A673 (cell line): ENCODE measurements at regions not wholly inside any gene's neighbourhood (a gene's known extent, or its start where the extent isn't known, plus 50 kb on each side); places are given as distances from the start of the nearest gene placed in this dataset.
"Not testable (repeated sequence)": the region's sequence is repeated elsewhere in the genome, so short reads cannot be mapped to it uniquely, and the experiment has no call there.

Experiments
- BruUV-seq: library from RNA; stranded (reverse); fragments of 400-500 nt; replicated peaks from 2 replicates; lab custom pipeline; 2021; lab: Mats Ljungman, UMichigan
- CTCF ChIA-PET: fragments of 300-600 bp; sonication (Branson Sonifier 250); formaldehyde crosslinking; loops from one replicate; lab custom pipeline; 2022; ENCODE audit warnings: antibody characterized with exemption; lab: Charles Lee
- POLR2A ChIA-PET: fragments of 300-600 bp; sonication (Branson Sonifier 250); formaldehyde crosslinking; loops from one replicate; lab custom pipeline; 2022; ENCODE audit warnings: antibody characterized with exemption; ENCODE audit not compliant: low non-redundant PET; lab: Charles Lee
- DNase-seq: peaks from one replicate; pipeline ENCODE4 v3.0.0-alpha.2; 2015; ENCODE audit warnings: low spot score
- H3K27ac ChIP-seq: fragments of 200-600 bp; sonication (generic); 2 replicates; pipeline ENCODE4 v1.5.1; 2016; ENCODE audit warnings: mixed run types, low read depth, mild to moderate bottlenecking, mixed read lengths, antibody characterized with exemption, low read length; ENCODE audit not compliant: poor library complexity, severe bottlenecking
- H3K27me3 ChIP-seq: fragments of 200-600 bp; sonication (generic); replicated peaks from 2 replicates; pipeline ENCODE4 v1.6.1; 2017; ENCODE audit warnings: mixed run types, low read depth, mild to moderate bottlenecking, mixed read lengths, antibody characterized with exemption, low read length; ENCODE audit not compliant: insufficient read depth, poor library complexity
- H3K36me3 ChIP-seq: fragments of 200-600 bp; sonication (generic); 2 replicates; pipeline ENCODE4 v1.6.1; 2016; ENCODE audit warnings: mixed run types, mild to moderate bottlenecking, mixed read lengths, antibody characterized with exemption, low read length; ENCODE audit not compliant: insufficient read depth, poor library complexity, severe bottlenecking
- H3K4me1 ChIP-seq: fragments of 200-600 bp; sonication (generic); 2 replicates; pipeline ENCODE4 v1.6.1; 2017; ENCODE audit warnings: mixed run types, mild to moderate bottlenecking, mixed read lengths, antibody characterized with exemption, low read length; ENCODE audit not compliant: insufficient read depth, poor library complexity, severe bottlenecking
- H3K4me3 ChIP-seq: fragments of 200-600 bp; sonication (generic); 2 replicates; pipeline ENCODE4 v1.5.1; 2016; ENCODE audit warnings: low read depth, mixed run types, mild to moderate bottlenecking, mixed read lengths, low read length; ENCODE audit not compliant: poor library complexity, severe bottlenecking
- H3K9me3 ChIP-seq: fragments of 200-600 bp; sonication (generic); 2 replicates; pipeline ENCODE4 v1.6.1; 2016; ENCODE audit warnings: mixed run types, low read depth, mild to moderate bottlenecking, mixed read lengths, antibody characterized with exemption, low read length; ENCODE audit not compliant: poor library complexity, severe bottlenecking
- intact Hi-C: fragments of 100-400 bp; cut with micrococcal nuclease; formaldehyde crosslinking; loops from one replicate; pipeline ENCODE4 v1.10.0; 2022; ENCODE audit not compliant: unreplicated experiment

GRCh38 chr2:87290566-87291307 lies 269.1 kb upstream of the PLGLB1 start:
- H3K9me3 ChIP-seq, POLR2A ChIA-PET, DNase-seq, H3K27me3 ChIP-seq, intact Hi-C loops, H3K4me1 ChIP-seq, H3K27ac ChIP-seq, BruUV-seq, H3K4me3 ChIP-seq, H3K36me3 ChIP-seq, CTCF ChIA-PET: not testable (repeated sequence)

GRCh38 chr2:87291400-87292200 lies 270.0 kb upstream of the PLGLB1 start:
- DNase-seq, H3K4me3 ChIP-seq, H3K27me3 ChIP-seq, H3K9me3 ChIP-seq, H3K4me1 ChIP-seq, intact Hi-C loops, H3K36me3 ChIP-seq, CTCF ChIA-PET, H3K27ac ChIP-seq, POLR2A ChIA-PET, BruUV-seq: not testable (repeated sequence)

- intact Hi-C loops, H3K9me3 ChIP-seq, CTCF ChIA-PET, H3K4me3 ChIP-seq, H3K4me1 ChIP-seq, DNase-seq, H3K27me3 ChIP-seq, H3K36me3 ChIP-seq, POLR2A ChIA-PET, BruUV-seq, H3K27ac ChIP-seq: not testable (repeated sequence)
These were observed 272.4 kb upstream of the PLGLB1 start for GRCh38 chr2:87293931-87294594.

- POLR2A ChIA-PET, DNase-seq, intact Hi-C loops, BruUV-seq, H3K9me3 ChIP-seq, H3K4me1 ChIP-seq, H3K27me3 ChIP-seq, H3K4me3 ChIP-seq, CTCF ChIA-PET, H3K27ac ChIP-seq, H3K36me3 ChIP-seq: not testable (repeated sequence)
These were observed 273.5 kb upstream of the PLGLB1 start for GRCh38 chr2:87295135-87295534.

- H3K27ac ChIP-seq, H3K27me3 ChIP-seq, BruUV-seq, POLR2A ChIA-PET, DNase-seq, H3K36me3 ChIP-seq, H3K4me1 ChIP-seq, intact Hi-C loops, H3K9me3 ChIP-seq, CTCF ChIA-PET, H3K4me3 ChIP-seq: not testable (repeated sequence)
These were observed 279.7 kb upstream of the PLGLB1 start for GRCh38 chr2:87301349-87301748.

- H3K27me3 ChIP-seq, H3K4me1 ChIP-seq, H3K36me3 ChIP-seq, DNase-seq, H3K27ac ChIP-seq, H3K9me3 ChIP-seq, H3K4me3 ChIP-seq, POLR2A ChIA-PET, BruUV-seq, CTCF ChIA-PET, intact Hi-C loops: not testable (repeated sequence)
These were observed 280.2 kb upstream of the PLGLB1 start for GRCh38 chr2:87301871-87302270.

- H3K27me3 ChIP-seq, CTCF ChIA-PET, H3K4me3 ChIP-seq, H3K27ac ChIP-seq, H3K36me3 ChIP-seq, BruUV-seq, H3K9me3 ChIP-seq, DNase-seq, POLR2A ChIA-PET, H3K4me1 ChIP-seq, intact Hi-C loops: not testable (repeated sequence)
These were observed 287.0 kb upstream of the PLGLB1 start for GRCh38 chr2:87308621-87309020.
